SK-MEL-5 (cell line): ENCODE measurements at regions not wholly inside any gene's neighbourhood (a gene's known extent, or its start where the extent isn't known, plus 50 kb on each side); places are given as distances from the start of the nearest gene placed in this dataset.
A peak's percentile ranks its signal among the peaks of the same experiment; 100 is the strongest.
"Not testable (repeated sequence)": the region's sequence is repeated elsewhere in the genome, so short reads cannot be mapped to it uniquely, and the experiment has no call there.

Experiments used
- DNase-seq: peaks from one replicate; pipeline ENCODE4 v3.0.0-alpha.2; 2016; ENCODE audit warnings: low read depth, low spot score
- in situ Hi-C: cut with HindIII; loops from 2 replicates; pipeline ENCODE4 v1.10.0; 2016; ENCODE audit warnings: low sequenced_read_pairs, high pct_unique_total_duplicates, low pct_unique_long_range_greater_than_20kb

DNA sequence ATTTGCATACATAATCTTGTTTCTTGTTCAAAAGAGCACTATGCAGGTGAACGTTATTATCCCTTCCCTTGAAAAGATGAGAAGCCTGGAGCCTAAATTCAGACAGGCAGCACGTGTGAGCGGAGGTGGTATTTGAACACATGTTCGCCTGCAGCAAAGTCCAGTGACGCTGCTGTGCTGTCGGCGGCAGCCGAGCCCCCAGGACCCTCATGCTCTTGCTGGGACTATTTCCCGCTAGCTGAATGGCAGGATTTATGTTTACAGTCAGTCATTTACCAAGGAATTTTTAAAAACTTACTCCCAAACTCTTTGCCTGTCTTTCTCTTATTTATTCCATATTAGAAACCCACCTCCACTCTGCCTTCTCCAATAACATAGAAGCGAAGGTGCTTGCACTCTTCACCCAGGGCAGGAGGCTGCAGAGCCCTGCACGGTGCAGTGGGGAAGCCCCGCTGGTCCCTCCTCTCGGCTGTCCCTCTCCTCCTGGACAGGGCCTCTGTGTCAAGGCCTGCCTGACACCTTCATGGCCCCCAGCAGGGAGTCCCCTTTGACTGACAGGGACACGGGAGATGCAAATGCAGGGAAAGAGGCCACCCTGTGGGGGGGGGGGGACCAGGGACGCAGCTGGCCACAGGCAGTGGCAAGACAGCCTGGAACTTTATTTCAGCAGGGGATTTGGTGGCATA, 528.5 kb upstream of the B3GAT1 start:
- no peak for DNase-seq
- in situ Hi-C loops: no loop called here

DNA sequence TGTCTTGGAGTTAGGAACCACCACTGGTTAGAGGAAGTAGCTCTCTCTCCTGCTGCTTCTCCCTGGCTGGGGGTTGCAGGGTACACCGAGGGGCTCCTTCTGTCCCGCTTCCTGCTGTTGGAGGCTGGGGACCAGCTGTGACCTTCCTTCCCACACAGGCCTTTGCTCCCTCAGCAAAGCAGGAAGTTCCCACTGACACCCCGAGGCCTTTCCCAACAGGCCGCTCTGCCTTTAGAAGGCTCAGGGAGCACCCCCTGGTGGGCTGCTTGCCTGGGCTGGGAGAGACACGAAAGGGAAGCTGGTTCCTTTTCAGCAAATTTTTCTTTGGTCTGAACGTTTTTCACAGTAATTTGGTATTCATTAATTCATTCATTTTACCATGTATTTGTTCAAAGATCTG, 527.9 kb upstream of the B3GAT1 start:
- peak; percentile 58 for DNase-seq
- in situ Hi-C loops: no loop called here

DNA sequence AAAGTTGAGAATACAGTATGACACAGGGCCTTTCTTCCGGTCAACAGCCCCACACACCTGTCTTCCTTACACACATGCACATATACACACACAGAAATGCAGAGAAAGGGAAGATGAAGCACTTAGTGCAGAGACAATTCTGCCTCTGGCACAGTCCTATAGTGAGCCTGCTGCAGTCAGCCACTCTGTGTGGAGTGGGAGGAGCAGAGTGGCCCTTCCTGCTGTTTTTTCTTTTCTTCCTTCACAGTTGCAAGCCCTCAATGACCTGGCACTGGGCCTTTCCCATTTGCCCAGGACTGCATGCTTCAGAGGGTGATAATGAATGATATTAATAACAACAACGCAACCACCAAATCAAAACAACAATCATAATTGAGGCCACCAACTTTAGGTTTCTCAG, 527.0 kb upstream of the B3GAT1 start:
- in situ Hi-C loops: no loop called here
- DNase-seq: no peak

DNA sequence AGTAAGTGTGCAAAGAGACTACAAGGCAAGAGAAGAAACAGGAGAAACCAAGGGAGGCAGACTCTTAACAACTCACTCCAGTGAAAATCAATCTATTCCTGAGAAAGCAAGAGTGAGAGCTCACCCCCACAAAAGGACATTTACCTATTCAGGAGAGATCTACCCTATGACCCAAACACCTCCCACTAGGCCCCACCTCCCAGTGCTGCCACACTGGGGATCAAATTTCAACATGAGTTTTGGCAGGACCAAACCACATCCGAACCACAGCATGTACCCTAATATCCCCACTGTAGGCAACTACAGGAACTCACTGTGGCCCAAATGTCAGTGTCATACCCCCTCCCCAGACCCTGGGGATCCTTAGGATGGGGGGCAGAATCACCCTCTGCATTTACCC, 526.2 kb upstream of the B3GAT1 start:
- in situ Hi-C loops: no loop called here
- no peak for DNase-seq

DNA sequence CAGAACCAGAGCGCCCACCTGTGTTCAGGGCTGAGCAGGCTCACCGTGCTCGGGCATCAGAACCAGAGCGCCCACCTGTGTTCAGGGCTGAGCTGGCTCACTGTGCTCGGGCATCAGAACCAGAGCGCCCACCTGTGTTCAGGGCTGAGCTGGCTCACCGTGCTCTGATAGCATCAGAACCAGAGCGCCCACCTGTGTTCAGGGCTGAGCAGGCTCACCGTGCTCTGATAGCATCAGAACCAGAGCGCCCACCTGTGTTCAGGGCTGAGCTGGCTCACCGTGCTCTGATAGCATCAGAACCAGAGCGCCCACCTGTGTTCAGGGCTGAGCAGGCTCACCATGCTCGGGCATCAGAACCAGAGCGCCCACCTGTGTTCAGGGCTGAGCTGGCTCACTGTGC, 525.2 kb upstream of the B3GAT1 start:
- DNase-seq, in situ Hi-C loops: not testable (repeated sequence)

DNA sequence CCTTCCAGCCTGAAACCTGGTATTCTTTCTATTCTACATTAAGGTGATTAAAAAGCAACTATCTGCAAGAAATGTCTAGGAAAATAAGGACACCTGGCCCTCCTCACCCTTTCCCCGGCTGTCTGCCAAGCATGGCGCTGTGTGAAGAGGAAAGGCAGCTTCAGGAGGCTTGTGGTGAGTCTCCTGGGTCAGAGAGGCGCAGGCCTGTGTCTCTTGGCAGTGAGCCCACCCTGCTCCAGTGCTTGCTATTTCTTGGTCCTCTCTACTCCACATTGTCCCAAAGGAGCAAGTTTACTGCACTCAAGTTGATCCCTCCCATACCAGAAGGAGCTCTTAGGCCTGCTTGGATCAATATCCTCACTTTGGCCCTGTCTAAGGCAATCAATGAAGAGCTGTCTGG, 520.7 kb upstream of the B3GAT1 start:
- in situ Hi-C loops: no loop called here
- no peak for DNase-seq

DNA sequence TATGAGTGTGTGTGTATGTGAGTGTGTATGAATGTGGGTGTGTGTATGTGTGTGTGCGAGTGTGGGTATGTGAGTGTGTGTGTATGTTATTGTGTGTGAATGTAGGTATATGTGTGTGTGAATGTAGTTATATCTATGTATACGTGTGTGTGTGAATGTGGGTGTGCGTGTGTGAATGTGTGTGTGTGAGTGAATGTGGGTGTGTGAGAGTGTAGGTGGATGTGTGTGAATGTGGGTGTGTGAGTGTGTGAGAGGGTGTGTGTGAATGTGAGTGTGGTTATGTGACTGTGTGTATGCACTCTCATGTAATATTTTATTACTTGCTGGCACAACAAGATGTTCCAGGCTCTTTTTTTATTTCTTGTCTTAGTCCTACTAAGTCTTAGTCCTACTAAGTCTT, 513.4 kb upstream of the B3GAT1 start:
- DNase-seq: no peak
- in situ Hi-C loops: no loop called here

DNA sequence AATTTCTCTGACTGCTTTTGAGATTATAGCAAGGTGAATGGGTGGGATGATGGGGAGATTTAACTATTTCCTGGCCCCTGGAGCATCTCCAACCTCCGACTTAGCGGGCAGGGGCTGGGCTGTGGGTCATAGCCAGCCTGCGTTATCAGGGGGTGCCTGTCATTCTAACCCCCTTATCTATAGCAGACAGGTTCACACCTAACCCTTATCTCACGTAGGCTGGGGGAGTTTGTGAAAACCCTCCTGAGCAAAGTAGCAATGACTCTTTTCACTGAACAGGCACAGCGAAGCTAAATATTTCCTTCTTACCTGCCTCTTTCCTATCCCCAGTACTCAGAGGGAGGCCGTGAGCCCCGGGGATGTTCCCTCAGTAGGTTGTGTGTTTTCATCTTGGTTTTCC, 511.4 kb upstream of the B3GAT1 start:
- no peak for DNase-seq
- in situ Hi-C loops: no loop called here

DNA sequence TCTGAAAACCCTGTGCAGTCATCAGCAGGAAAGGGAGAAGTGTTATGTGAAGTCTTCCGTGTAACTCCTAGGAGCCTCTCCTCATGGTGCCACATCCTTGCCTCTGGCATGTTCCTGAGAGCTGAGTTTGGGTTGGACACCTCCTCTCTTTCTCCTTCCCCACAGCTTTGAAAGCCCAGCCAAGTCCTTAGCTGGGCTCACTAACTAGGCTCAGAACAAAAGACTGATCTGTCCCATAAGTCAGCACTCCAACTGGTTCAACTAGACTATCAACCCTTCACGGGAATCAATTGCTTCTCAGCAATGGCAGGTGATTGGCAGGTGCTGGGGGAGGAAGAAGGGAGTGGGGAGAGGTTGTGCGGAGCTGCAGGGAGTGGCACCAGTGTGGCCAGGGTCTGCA, 509.9 kb upstream of the B3GAT1 start:
- no peak for DNase-seq

DNA sequence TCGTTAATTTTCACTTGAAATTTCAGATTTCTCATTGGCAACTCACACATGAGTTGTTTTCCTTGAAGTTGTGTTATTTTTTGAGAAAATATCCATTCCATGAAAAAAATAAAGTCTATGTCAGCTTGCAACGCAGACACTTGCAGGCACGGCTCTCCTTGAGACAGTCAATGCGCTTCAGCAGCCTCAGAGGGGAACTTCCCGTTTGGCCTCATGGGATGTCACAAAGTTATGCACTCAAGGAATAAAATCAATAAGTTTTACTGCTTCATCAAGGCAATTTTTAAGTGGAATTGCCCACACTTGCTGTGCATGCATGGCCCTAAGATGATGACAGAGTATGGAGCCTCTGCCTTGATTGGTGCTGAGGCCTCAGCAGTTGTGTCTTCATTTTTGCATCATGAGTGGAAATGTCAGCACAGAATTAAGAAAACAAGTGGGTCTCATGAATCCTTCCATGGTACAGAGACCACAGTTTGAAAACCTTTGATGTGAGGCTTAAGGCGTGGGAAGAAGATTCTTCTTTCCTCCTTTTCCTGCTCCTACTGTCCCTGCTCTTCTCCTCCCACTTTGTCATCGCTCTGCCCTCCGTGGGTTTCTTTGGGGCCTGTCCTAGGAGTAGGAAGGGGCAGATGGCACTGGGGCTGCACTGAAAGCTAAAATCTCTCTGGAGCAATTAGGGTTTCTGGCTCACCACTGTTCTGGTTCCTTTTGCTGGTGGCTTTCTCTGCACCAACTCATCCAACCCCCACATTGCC, 509.0 kb upstream of the B3GAT1 start:
- DNase-seq: no peak
- in situ Hi-C loops: no loop called here

More for the DNA sequence above, 509.9 kb upstream of the B3GAT1 start:
- in situ Hi-C loops: no loop called here

DNA sequence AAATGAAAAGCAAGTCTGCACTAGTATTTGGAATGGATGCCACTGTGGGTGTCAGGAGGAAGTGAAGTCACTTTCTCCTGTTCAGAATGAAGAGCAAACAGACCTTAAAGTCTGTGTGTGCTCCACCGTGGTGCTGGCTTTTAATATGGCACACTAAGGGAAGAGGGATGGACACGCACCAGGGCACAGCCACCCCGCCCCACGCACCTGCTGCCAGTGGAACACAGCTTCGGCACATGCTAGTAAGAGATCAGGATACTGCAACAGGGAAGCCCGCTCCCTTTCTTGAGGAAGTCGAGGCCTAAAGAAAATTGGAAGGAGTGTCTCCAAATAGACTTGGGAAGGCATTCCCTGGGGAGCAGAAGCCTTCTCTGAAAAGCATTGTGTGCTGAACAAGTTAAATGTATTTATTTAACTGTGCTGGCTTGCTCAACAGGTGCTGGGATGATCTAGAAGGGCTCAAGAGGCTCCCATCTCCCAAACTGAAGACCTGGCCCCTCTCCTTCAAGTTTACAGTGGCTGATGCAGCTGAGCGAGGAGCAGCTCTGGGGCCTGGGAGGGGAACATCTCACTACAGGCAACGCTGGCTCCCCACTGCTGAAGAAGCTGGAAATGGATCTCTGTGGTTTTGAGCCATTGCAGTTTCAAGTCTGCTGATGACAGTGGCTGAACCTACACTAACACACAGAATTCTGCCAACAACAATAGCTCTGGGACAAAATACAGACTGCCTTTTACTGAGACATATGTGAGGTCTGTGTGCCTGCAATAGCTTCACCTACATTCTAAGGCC, 504.6 kb upstream of the B3GAT1 start:
- in situ Hi-C loops: no loop called here
- DNase-seq: no peak

DNA sequence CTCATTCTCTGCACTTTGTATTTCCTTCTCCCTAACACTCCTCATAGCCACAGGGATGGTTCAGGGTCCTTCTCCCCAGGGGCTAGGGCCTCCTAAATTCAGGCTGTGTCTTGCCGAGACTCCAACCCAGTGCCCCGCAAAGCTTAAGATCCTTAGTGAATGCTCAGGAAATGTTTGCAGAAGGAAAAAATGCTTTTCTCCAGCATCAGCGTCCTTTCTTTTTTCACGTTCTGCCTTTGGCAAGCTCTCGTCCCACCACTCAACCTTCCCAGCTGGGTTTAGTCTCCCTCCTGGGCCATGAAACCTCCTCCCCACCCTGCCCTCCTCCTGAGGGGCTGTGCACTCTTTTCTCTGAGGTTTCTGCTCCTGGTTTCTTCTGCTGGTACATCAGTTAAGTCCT, 503.8 kb upstream of the B3GAT1 start:
- no peak for DNase-seq
- in situ Hi-C loops: no loop called here

DNA sequence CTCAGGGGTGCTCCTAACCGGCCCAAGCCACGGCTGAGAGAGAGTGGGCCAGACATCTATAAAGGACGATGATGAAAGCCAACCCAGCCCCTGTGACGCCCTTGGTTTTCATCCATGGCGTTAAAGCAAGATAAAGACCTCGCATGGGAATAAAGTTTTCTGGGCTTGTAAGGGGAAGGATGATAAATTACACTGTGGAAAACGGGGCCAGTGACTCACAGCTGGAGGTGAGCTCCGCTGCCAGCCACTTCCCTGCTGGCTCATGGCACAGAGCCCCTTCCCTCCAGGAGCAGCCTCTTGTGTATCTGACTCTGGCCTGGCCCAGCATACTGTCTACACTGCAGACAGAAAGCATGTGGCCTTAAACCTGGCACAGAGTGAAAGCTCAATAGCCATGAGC, 503.2 kb upstream of the B3GAT1 start:
- in situ Hi-C loops: no loop called here
- no peak for DNase-seq

DNA sequence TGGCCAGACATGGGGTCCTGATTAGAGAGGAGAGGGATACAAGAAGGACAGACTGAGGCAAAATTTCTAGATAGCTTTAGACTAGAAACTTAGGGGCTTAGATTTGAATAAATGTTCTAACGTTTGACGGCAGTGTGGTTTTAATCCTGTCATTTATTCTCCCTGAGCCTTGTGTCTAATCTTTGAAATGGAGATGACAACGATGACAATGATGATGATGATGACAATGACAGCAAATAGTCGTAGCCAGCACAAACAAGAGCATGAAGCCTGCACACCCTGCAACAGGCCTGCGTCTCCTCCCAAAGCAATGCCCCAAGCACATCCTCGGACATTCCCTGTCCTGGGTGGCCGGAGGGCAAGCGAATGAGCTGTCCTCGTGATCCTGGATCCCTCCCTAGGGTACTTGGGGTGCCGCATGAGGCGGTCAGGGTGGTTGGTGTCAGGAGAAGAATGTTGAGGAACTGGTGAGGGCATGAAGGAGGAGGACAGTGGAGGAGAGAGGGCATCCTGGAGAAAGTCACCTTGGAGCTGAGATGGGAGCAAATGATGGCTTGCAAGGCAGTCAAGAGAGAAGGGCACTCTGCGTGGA, 502.1 kb upstream of the B3GAT1 start:
- in situ Hi-C loops: no loop called here
- no peak for DNase-seq

DNA sequence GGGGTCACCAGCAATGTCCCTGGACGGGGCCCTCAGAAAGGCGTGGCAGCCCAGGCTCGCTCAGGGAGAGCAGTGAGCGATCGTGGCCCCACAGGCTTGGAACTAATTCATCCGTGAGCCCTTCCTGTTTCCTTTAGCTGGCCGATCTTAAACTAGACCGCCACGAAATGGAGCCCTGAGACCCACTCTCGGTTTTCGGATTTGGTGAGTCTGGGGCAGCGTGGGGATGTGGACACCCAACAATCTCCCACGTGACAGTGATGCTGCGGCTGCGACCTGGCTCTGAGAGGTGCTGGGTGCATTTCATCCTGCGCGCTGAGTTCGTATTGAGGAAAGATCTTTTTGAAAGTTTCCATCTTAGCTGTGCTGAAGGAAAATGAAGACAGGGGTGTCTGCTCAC, 501.3 kb upstream of the B3GAT1 start:
- in situ Hi-C loops: no loop called here
- DNase-seq: no peak

DNA sequence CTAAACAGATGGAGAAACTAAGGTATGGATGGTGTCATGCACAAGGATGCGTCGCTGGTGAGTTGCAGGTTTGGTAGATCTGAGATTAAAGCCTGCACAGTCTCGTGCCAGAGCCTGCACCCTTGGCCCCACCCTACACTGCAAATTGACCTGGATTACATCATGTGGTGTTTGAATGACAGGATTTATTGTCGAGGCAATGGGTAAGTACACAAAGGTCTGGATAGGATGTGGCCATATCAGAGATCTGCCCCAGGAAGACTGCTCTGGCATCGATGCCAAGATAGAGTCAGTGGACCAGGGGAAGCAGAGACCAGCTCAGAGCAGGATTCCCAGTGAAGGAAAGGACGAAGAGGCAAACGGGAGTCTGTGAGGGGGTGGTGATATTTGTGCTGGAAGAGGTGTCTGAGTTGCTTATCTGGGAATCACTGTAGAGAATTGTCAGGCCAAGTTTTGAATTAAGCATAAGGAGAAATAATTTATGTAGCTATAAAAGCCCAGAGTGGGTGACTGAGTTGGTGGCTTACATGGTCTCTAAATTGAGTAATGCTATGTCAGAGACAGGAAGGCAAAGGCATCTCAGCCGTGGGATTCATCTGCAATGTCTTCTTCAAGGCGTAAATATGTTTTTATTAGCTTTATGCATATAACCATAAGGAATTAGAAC, 499.6 kb upstream of the B3GAT1 start:
- in situ Hi-C loops: no loop called here
- DNase-seq: no peak

DNA sequence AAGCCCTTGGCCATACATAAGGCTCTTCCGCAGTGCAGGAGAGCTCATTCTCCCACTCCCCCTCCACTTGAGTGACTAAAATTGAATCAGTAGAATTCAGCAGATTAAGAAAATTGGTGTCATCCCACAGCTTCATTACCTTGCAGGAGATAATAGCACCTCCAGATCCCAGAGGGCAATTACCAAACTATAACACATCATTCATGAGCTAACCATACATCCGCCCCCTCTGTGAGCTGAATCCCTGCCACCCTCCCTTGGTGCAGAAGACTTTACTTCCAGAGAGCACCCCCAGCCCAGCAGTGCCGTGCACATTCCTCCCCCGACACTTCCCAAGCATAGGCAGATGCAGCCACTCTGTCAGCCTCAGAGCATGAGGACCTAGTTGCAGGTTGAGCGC, 496.5 kb upstream of the B3GAT1 start:
- in situ Hi-C loops: no loop called here
- DNase-seq: no peak

DNA sequence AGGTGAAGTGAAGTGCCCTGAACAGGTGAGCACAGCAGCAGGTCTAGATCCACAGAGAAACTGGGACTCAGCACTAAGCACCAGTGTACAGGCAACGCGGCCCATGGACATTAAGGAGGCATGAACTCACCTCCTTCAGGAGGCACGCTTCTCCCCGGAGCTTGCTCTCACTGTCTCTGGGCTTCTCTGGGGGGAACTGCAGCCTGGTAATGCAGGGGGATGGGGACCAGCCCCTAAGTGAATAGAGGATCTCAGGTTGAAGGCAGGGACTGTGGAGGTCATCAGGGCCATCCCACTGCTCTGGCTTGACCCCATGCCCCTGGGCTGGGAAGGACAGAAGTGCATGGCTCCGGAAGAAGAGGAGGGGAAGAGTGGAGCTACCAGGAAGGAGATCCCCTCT, 495.6 kb upstream of the B3GAT1 start:
- in situ Hi-C loops: no loop called here
- DNase-seq: no peak
